ENCODE measurements at regions not wholly inside any gene's neighbourhood (a gene's known extent, or its start where the extent isn't known, plus 50 kb on each side); places are given as distances from the start of the nearest gene placed in this dataset.
"Not testable (repeated sequence)": the region's sequence is repeated elsewhere in the genome, so short reads cannot be mapped to it uniquely, and the experiment has no call there.

DNA sequence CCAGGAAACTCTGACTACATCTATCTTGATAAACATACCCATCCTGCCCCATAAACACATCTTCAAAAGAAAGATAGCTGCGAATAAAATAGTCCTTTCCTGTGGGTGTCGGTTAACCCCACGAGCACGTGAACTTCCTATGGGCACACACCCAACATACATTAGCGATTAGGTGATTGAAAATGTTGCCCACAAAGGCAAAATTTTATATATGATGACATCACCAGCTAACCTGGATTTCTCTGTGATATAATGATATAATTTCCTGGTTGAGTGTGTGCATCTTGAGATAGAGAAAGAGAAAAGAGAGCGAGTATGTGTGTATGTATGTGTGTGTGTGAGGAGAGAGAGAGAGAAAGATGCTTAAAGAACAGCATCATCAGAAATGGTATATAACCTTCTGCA is 296.1 kb downstream of the PTPRC start:
- peak; percentile 10 for DNase-seq (ENCODE audit: low read depth)

DNA sequence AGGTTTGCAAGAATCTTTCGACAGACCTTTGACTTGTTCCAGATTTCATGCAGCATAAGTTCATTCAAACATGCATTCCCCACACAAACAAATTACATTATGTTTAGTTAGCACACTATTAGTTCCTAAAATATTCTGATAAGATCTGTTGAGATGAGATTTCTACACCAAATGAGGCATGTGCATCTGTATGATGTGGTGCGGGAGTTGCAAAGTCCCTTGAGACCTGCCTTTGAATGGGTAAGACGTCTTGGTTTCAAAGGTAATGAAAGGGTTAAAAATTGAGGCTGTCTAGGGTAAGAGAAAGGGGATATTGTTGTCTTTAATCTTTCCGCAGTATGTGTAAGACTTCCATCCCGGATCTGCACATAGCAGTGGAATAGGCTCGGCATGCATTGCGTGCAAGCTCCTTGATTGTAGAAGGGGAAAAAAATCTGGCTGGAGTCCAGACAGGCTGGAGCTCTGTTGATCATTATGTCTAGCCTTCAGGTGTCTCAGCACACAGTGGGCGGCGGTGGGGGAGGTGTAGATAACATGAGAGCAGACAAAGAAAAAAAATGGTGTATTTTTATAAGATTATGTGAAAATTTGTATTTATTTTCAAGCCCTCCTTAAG is 296.6 kb downstream of the PTPRC start:
- peak; percentile 16 for DNase-seq (ENCODE audit: low read depth)

DNA sequence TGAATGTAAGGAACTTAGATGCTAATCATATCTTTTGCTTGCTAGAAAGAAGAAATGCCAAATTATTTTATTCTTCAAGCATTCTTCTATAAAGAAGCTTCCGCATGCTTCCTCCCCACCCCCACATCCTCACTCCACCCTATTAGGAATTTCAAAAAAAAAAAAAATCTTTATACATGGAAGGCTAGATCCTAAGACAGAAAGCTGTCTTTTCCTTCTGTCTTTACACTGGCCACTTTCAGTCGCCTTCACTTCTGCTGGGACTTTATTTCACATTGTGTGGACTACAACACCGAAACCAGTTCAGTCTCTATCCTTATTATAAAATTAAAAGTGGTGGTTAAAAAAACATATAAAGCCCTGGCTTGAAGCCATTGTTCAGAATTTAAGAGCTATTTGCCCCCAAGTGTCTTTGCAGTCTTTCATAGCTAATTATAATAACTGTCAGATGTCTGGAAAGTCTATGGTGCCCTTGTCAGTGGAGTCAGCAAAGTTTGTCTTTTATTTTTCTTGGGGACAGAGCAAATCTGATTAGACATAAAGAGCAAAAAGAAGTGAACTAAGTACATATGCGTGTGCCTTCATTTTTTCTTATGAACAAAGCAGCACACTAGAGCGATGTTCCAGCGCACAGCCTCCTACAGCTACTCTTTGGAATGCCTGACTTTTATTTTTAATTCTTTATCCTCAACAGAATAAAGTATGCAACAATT is 297.7 kb downstream of the PTPRC start:
- no peak for DNase-seq (ENCODE audit: low read depth)

DNA sequence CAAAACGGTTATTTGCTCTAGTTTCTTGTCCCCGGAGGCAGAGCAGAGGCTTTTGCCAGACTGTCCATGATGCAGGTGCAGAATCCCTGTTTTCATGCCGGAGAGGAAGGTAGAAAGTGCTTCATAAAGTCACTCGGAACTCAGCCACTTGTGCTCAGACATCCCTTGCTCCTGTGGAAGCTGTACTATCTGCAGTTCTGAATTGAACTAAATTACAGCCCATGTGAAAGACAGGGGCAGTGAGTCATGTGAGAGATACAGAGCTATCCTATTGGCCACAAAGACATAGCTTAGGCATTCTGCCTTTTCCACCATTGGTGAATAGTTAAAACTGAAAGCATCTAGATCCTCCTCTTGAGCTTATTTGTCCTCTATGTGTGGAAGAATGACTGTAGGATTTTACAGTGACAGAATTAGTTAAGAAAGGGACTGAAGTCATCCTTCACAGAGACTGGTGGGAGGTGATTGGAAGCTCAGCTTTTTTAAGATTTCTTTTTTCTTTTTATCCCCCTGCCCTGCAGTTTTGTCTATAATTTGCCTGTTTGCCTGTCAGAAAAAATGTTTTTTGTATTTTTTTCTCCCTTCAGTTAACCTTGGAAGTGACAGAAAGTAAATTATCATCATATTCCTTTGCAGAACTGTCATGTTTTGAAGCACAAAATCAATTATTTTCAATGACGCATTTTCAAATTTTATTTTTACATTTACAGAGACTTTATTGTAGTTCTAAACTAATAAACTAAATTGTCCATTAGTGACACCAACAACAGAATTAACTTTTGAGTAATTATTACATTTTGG is 298.6 kb downstream of the PTPRC start:
- DNase-seq (ENCODE audit: low read depth) = peak; percentile 4

DNA sequence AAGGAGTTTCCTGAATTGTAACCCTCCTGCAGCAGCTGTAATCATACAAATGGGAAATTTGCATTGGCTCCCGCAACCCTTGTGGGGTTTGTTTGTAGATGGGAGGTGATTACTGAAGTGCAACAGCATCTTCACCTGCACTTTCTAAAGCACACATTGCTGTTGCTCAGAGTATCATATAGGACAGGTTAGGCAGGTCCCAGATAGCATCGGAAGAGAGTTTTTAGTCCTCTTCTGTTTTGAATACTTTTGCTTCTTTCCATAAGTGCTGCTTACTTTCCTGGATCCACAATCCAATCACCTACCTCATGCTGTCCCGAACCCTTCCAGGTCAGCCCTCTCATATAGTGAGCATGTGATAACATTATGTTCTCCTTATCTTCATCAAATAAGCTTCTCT is 300.4 kb downstream of the PTPRC start:
- no peak for DNase-seq (ENCODE audit: low read depth)

DNA sequence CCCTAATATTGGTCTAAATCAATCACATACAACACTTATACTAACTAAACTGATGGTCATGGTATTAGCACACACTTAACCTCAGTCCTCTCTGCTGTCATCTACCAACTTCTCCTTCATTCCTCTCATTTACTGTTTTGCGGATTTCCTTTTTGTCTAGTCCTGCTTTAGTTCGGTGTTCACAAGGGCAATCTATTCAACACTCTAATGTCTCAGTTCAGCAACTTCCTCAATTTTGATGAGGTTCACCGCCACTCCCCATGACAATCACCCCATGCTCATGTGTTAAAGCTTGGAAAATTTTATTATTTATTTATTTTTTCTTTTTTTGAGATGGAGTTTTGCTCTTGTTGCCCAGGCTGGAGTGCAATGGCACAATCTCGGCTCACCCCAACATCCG is 301.1 kb downstream of the PTPRC start:
- no peak for DNase-seq (ENCODE audit: low read depth)

DNA sequence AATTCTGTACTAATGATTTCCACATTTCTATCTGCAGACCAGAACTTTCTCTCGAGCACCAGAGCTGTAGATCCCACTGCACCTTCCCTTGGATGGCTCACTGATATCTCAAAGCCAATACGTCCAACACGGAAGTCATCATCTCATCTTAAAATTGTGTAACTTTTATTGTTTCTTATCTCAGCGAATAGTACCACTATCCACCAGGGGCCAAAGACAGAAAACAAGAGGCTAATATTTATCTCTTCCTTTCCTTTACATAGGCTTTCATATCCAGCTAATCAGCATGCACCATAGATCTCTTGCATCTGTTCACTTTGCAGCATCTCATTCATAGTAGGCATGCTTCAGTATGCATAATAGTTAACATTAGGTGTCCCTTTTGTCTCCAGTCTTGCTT is 303.6 kb downstream of the PTPRC start:
- DNase-seq (ENCODE audit: low read depth) = no peak

DNA sequence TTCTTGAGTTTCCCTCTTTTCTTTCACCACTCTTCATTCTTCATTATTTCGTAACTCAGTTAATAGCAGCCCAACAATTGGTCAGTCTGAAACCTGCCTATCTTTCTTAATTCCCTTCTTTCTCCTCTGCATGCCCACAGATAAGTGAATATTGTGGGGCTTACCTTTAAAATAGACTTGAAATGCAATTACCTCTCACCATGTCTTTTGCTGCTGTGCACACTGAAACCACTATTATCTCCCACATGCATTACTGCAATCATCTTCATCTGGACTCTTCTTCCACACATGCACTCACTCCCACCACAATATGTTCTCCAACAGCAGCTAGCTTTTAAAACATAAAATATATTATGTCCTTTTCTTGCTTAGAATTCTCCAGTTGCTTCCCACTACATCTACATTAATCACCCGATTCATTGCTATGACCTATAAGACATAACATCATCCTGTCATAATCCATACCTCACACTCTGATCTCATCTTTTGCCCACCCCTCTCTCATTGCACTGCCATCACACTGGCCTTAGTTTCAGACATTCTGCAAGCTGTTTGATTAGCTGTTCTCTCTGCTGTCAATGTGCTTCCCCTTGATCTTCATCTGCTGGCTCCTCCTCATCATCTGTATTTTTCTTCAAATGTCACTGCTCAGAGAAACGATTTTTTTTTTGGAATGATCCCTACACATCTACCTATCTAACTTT is 304.8 kb downstream of the PTPRC start:
- DNase-seq (ENCODE audit: low read depth) = no peak

DNA sequence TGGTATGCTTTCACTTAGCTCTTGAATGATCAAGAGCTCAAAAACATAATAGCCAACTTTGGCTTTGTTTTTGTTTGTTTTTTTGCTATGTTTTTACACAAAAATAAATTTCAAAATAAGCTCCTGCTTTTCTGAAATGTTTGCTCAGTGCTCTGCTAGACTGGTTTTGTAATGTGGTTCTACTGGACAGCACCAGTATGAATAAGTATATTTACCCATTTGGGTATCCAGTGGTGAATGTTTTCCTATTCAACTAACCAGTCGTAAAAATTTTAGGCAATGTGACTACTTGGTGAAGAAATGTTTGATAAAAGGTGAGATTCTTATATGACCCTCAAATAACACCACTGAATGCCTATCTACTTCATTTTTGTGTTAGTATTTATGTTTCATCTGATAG is 308.6 kb downstream of the PTPRC start:
- no peak for DNase-seq (ENCODE audit: low read depth)

DNA sequence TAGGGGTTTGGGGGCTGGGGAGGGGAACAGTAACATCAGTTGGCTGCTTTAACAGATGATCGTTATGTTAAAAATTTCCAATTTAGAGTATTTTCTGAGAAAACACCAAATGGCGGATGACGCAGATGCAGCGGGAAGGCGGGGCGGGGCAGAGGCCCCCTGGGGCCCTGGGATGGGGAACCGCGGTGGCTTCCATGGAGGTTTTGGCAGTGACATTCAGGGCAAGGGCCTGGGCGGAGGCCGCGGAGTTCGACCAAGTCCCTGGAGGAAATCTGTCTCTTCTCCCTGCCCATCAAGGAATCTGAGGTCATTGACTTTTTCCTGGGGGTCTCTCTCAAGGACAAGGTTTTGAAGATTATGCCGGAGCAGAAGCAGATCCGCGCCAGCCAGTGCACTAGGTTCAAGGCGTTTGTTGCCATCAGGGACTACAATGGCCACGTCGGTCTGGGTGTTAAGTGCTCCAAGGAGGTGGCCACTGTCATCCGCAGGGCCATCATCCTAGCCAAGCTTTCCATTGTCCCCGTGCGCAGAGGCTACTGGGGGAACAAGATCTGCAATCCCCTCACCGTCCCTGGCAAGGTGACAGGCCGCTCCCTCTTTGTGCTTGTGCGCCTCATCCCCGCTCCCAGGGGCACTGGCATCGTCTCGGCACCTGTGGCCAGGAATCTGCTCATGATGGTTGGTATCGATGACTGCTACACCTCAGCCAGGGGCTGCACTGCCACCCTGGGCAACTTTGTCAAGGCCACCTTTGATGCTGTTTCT is 310.2 kb downstream of the PTPRC start:
- DNase-seq (ENCODE audit: low read depth) = no peak

DNA sequence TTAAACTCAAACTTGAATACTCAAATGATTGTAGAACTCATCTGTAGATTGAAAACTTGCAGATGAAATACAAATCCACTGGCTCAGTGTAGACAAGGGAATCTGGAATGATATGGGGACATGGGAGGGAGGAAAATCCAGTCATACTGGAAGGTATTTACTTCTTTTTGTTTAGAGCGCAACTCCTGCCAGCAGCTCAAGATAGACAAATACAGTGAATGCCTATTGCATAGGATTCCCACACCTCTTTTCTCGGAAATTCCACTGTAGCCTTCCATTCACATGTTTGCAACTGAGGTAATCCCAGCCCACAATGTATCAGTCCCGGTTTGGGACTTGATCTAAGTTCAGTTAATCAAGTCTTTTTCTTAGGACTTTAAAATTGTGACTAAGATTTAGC is 311.2 kb downstream of the PTPRC start:
- DNase-seq (ENCODE audit: low read depth) = no peak

DNA sequence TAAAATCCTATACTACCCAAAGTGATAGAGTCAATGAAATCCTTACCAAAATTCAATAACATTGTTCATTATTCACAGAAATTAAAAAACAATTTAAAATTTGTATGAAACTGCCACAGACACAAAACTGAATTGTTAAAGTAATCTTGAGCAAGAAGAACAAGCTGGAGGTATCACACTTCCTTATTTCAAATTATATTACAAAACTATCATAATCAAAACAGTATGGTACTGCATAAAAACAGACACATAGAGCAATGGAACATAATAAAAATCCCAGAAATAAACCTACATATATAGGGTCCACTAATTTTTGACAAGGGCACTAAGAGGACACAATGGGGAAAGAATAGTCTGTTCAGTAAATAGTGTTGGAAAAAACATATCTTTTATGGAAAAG is 316.2 kb downstream of the PTPRC start:
- no peak for DNase-seq (ENCODE audit: low read depth)

DNA sequence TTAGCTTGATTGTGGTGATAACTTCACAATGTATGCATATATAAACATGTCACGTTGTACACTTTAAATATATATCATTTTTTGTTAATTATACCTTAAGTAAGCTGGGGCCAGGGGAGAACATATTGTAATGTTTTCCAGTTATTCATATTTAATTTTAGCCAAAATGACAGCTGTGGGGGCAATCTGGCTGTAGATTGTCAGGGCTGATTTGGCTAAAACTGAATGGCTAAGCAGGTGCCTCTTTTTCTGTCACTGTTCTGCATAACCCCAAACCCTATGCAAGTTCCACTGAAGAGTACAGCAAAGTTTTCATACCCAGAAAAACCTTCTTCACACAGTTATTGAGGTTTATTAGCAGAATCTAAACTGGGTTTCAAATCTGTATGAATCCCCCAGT is 318.2 kb downstream of the PTPRC start:
- no peak for DNase-seq (ENCODE audit: low read depth)

DNA sequence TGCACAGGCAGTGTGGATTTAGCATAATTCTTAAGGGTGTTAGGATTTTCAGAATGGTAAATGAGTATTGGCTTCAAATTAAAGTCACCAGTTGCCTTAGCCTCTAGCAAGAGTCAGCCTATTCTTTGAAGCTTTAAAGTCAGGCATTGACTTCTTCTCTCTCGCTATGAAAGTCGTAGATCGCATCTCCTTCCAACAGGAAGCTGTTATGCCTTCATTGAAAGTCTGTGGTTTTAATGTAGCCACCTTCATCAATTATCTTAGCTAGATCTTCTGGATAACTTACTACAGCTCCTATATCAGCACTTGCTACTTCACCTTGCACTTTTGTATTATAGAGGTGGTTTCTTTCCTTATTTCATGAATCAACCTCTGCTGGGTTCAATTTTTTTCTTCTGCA is 320.2 kb downstream of the PTPRC start:
- DNase-seq (ENCODE audit: low read depth) = no peak

DNA sequence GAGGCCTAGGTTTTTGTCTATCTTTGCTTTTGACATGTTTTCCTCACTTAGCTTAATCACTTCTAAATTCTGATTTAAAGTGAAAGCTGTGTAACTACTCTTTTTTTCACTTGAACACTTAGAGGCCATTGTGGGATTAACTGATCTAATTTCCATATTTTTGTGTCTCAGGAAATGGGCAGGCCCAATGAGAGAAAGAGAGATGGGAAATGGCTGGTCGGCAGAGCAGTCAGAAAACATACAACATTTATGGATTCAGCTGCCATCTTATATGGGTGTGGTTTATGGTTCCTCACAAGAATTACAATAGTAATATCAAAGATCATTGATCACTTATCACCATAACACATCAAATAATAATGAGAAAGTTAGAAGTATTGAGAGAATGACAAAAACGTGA is 320.8 kb downstream of the PTPRC start:
- no peak for DNase-seq (ENCODE audit: low read depth)

DNA sequence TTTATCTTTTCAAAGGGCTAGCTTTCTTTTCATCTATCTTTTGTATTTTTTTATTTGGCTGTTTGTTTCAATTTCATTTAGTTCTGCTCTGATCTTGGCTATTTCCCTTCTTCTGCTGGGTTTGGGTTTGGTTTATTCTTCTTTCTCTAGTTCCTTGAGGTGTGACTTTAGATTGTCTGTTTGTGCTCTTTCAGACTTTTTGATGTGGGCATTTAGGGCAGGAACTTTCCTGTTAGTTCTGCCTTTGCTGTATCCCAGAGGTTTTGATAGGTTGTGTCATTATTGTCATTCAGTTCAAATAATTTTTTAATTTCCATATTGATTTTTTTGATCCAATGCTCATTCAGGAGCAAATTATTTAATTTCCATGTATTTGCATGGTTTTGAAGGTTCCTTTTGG is 325.0 kb downstream of the PTPRC start:
- not testable (repeated sequence) for DNase-seq (ENCODE audit: low read depth)

DNA sequence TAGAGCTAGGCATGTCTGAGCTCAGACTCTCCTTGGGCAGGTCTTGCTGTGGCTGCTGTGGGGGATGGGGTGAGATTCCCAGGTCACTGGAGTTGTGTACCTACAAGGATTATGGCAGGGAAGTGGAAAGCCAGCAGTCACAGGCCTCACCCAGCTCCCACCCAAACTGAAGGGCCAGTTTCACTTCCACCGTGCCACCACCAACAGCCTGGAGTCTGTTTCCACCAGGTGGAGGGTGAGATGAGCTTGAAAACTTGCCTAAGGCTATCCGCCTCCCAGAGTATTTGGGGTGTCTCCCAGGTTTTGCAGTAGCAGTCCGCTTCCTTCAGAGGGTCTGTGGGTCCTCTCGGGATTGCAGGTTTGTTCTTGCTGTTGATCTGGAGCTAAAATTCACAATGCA is 327.7 kb downstream of the PTPRC start:
- no peak for DNase-seq (ENCODE audit: low read depth)

DNA sequence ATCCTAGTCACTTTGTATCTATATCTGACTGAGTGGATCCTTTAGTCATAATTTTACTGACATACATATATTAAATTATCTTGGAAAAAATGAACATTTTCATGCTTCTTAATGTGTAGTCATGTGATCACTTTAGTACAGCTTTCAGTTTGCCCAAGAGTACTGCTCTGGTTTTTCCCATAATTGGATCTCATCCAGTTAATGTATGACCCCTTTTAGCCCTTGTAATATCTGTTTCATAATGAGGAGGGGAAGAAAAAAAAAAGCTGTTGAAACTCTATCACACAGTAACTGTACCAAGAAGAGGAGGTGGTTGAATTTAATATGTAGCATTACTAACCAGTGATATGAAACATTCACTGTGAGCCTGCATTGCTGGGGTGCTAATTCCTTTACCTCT is 328.7 kb downstream of the PTPRC start:
- DNase-seq (ENCODE audit: low read depth) = no peak

DNA sequence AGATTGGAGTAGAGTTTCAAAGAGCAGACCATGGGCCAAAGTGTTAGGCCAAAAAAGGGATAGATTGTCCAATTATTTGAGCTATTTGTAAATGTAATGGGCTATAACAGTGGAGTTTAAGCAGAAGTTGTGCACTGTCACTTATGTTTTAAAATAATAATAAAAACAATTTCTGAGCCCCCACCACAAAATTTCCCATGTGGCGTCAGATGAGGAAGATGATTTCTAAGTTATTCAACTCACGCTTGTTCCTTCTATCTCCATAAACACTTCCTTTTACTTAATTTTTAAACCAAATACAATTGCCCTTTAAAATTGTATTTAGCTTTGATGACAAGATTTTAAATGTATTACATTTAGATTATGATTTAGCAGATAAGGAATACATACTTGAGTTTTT is 330.0 kb downstream of the PTPRC start:
- no peak for DNase-seq (ENCODE audit: low read depth)

DNA sequence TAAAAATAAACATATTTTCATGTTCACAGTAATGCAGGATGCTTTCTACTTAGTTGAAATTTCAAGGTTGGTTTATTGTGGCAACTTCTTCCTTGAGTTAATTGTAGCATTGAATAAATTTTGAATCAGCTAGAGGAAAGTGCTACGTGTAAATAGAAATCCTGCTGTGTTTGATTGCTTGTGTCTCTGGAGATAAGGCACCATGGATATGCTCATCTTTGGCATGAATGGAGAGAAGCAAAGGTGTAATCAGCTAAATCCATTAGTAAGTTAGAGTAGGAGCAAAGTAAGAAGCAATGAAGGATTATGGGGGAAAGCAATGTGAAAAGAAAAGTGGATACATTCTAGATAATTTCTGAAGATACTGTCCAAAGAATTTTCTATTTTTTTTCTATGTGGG is 331.1 kb downstream of the PTPRC start:
- no peak for DNase-seq (ENCODE audit: low read depth)

DNA sequence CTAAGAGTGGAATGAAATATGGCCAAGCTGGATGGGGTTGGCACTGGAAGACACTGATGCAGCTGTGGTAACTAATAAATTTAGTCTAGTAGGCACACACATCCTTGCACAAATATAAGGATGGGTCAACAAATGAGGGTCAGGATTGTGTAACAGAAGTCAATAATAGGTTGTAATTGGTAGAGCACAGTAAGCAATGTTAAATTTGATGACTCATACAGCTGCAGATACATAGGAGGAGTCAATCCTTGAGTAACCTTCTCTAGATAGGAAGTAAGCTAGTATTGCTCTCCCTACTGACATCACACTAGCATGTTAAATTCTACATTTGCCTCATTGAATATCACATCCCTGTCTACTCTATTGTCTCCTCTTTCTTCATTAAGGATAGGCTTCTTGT is 332.1 kb downstream of the PTPRC start:
- DNase-seq (ENCODE audit: low read depth) = no peak

DNA sequence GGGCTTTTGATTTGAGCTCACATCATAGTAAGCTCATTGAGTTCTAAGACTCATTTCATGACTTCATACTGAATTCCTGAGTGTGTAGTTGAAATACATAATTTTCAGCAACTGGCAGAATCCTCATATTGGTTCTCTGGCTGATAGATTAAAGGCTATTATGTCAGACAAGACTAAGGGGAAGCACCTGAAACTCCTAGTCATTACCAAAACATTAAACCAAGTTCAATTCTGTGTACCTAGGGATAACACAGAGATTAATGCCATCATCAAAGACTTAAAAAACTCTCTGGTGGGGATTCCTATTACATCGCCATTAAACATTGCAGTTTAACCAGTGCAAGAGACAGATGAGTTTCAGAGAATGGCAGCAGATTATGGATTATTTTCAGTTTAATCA is 339.1 kb downstream of the PTPRC start:
- no peak for DNase-seq (ENCODE audit: low read depth)
